ENCODE measurements at regions not wholly inside any gene's neighbourhood (a gene's known extent, or its start where the extent isn't known, plus 50 kb on each side); places are given as distances from the start of the nearest gene placed in this dataset.
"Not testable (repeated sequence)": the region's sequence is repeated elsewhere in the genome, so short reads cannot be mapped to it uniquely, and the experiment has no call there.

GRCh38 chr3:67154429-67154828 lies 156.3 kb downstream of the KBTBD8 start:
- DNase-seq (ENCODE audit: low spot score) = no peak

- DNase-seq (ENCODE audit: low spot score) = no peak
These were observed 169.4 kb downstream of the KBTBD8 start for GRCh38 chr3:67167481-67167880.

GRCh38 chr3:67171841-67172240 lies 173.7 kb downstream of the KBTBD8 start:
- no peak for DNase-seq (ENCODE audit: low spot score)

GRCh38 chr3:67173130-67173529 lies 175.0 kb downstream of the KBTBD8 start:
- DNase-seq (ENCODE audit: low spot score) = not testable (repeated sequence)

- DNase-seq (ENCODE audit: low spot score) = no peak
These were observed 178.3 kb downstream of the KBTBD8 start for GRCh38 chr3:67176396-67176795.

GRCh38 chr3:67192466-67192865 lies 194.4 kb downstream of the KBTBD8 start:
- no peak for DNase-seq (ENCODE audit: low spot score)

GRCh38 chr3:67196677-67197076 lies 198.6 kb downstream of the KBTBD8 start:
- DNase-seq (ENCODE audit: low spot score) = no peak

- no peak for DNase-seq (ENCODE audit: low spot score)
These were observed 200.3 kb downstream of the KBTBD8 start for GRCh38 chr3:67198374-67198773.

- DNase-seq (ENCODE audit: low spot score) = no peak
These were observed 202.5 kb downstream of the KBTBD8 start for GRCh38 chr3:67200618-67201017.

GRCh38 chr3:67201026-67201425 lies 202.9 kb downstream of the KBTBD8 start:
- no peak for DNase-seq (ENCODE audit: low spot score)

- no peak for DNase-seq (ENCODE audit: low spot score)
These were observed 203.9 kb downstream of the KBTBD8 start for GRCh38 chr3:67202053-67202452.

- no peak for DNase-seq (ENCODE audit: low spot score)
These were observed 206.8 kb downstream of the KBTBD8 start for GRCh38 chr3:67204951-67205350.

GRCh38 chr3:67215690-67216089 lies 217.6 kb downstream of the KBTBD8 start:
- DNase-seq (ENCODE audit: low spot score) = no peak

GRCh38 chr3:67227030-67227429 lies 228.9 kb downstream of the KBTBD8 start:
- DNase-seq (ENCODE audit: low spot score) = no peak

GRCh38 chr3:67228136-67228535 lies 230.0 kb downstream of the KBTBD8 start:
- no peak for DNase-seq (ENCODE audit: low spot score)

GRCh38 chr3:67232642-67233041 lies 234.5 kb downstream of the KBTBD8 start:
- no peak for DNase-seq (ENCODE audit: low spot score)

- DNase-seq (ENCODE audit: low spot score) = no peak
These were observed 241.2 kb downstream of the KBTBD8 start for GRCh38 chr3:67239353-67239752.

- no peak for DNase-seq (ENCODE audit: low spot score)
These were observed 243.0 kb downstream of the KBTBD8 start for GRCh38 chr3:67241084-67241483.

- DNase-seq (ENCODE audit: low spot score) = no peak
These were observed 246.0 kb downstream of the KBTBD8 start for GRCh38 chr3:67244130-67244529.

GRCh38 chr3:67245545-67245944 lies 247.4 kb downstream of the KBTBD8 start:
- no peak for DNase-seq (ENCODE audit: low spot score)

GRCh38 chr3:67248726-67249125 lies 250.6 kb downstream of the KBTBD8 start:
- no peak for DNase-seq (ENCODE audit: low spot score)

- DNase-seq (ENCODE audit: low spot score) = not testable (repeated sequence)
These were observed 254.8 kb downstream of the KBTBD8 start for GRCh38 chr3:67252906-67253305.

GRCh38 chr3:67278015-67278618 lies 280.0 kb downstream of the KBTBD8 start:
- DNase-seq (ENCODE audit: low spot score) = no peak

- DNase-seq (ENCODE audit: low spot score) = no peak
These were observed 288.5 kb downstream of the KBTBD8 start for GRCh38 chr3:67286586-67286985.
